Dendritic cell treated with granulocyte-macrophage colony-stimulating factor and Interleukin-4, amounts not matched to agents 40 ng/mL and 50 ng/mL, for 4 days (primary cell): ENCODE measurements at regions not wholly inside any gene's neighbourhood (a gene's known extent, or its start where the extent isn't known, plus 50 kb on each side); places are given as distances from the start of the nearest gene placed in this dataset.

Experiments used
- H3K27ac Mint-ChIP-seq: one replicate; pipeline ENCODE4 v1.8.0; 2022; ENCODE audit warnings: mild to moderate bottlenecking, mixed read lengths
- H3K27me3 Mint-ChIP-seq: one replicate; pipeline ENCODE4 v1.8.0; 2022; ENCODE audit warnings: mild to moderate bottlenecking, mixed read lengths
- H3K36me3 Mint-ChIP-seq: one replicate; pipeline ENCODE4 v1.8.0; 2022; ENCODE audit warnings: low read depth, mixed read lengths
- H3K4me1 Mint-ChIP-seq: one replicate; pipeline ENCODE4 v1.8.0; 2022; ENCODE audit warnings: low read depth, mixed read lengths
- H3K4me3 Mint-ChIP-seq: one replicate; pipeline ENCODE4 v1.8.0; 2022; ENCODE audit warnings: mild to moderate bottlenecking, moderate library complexity, mixed read lengths
- H3K9me3 Mint-ChIP-seq: one replicate; pipeline ENCODE4 v1.8.0; 2022; ENCODE audit warnings: mixed read lengths
- intact Hi-C: fragments of 100-400 bp; cut with micrococcal nuclease; formaldehyde crosslinking; loops from one replicate; pipeline ENCODE4 v1.15.0; 2022

DNA sequence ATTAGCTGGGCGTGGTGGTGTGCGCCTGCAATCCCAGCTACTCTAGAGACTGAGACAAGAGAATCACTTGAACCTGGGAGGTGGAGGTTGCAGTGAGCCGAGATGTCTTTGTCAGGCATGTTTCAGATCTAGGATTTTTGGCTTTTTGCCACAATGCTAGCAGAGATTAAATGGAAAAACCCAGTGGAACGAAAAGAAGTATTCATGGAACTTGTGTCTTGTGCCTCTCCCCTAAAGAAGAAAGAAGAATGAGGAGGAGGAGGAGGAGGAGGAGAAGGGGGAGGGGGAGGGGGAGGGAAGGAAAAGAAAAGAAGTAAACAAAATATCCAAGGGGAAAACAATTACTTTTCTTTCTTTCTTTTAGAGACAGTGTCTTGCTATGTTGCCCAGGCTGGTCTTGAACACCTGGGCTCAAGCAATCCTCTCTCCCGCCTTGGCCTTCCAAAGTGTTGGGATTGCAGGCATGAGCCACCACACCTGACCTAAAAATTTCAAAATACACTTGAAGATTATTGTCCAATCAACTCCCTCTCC lies 106.0 kb downstream of the ARRDC3 start:
- H3K36me3 Mint-ChIP-seq, result no peaks in the 10 kb centered on the region
- H3K4me3 Mint-ChIP-seq, result no peak overlapping the region
- H3K27me3 Mint-ChIP-seq, result peaks cover 1% of the 10 kb centered on the region
- no peak overlapping the region for H3K27ac Mint-ChIP-seq
- H3K4me1 Mint-ChIP-seq, result peaks cover 30% of the 10 kb centered on the region
- intact Hi-C loops, result no loop called here
- no peaks in the 10 kb centered on the region for H3K9me3 Mint-ChIP-seq

GRCh38 chr5:91272858-91273257 lies 110.3 kb downstream of the ARRDC3 start:
- peaks cover 1% of the 10 kb centered on the region for H3K27me3 Mint-ChIP-seq
- H3K27ac Mint-ChIP-seq, result peak overlapping the region; percentile 48
- peaks cover 7% of the 10 kb centered on the region for H3K4me1 Mint-ChIP-seq
- H3K4me3 Mint-ChIP-seq, result no peak overlapping the region
- intact Hi-C loops, result no loop called here
- no peaks in the 10 kb centered on the region for H3K36me3 Mint-ChIP-seq
- H3K9me3 Mint-ChIP-seq, result no peaks in the 10 kb centered on the region

- Mint-ChIP-seq H3K36me3 (no peaks in the 10 kb centered on the region), H3K4me1 (peaks cover 7% of the 10 kb centered on the region), H3K9me3 (no peaks in the 10 kb centered on the region), H3K27me3 (peaks cover 1% of the 10 kb centered on the region), H3K4me3 (no peak overlapping the region), H3K27ac (no peak overlapping the region)
- intact Hi-C loops, result no loop called here
Measured at GRCh38 chr5:91271999-91272398, 111.1 kb downstream of the ARRDC3 start.

DNA sequence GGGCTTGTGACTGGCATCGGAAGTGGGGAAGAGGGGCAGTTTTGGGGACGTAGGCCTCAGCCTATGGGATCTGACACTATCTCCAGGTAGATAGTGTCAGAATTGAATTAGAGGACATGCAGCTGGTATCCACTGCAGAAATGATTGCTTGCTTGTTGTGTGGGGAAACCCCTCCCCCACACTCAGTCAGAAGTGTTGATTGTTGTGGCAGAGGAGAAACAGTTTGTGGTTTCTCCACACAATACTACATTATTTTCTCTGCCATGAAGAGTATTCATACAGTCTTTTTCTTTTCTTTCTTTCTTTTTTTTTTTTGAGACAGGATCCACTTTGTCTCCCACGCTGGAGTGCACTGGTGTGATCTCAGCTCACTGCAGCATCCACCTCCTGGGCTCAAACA lies 113.9 kb downstream of the ARRDC3 start:
- intact Hi-C loops, result no loop called here
- no peaks in the 10 kb centered on the region for H3K27me3 Mint-ChIP-seq
- H3K9me3 Mint-ChIP-seq, result no peaks in the 10 kb centered on the region
- no peaks in the 10 kb centered on the region for H3K36me3 Mint-ChIP-seq
- no peak overlapping the region for H3K4me3 Mint-ChIP-seq
- no peak overlapping the region for H3K27ac Mint-ChIP-seq
- H3K4me1 Mint-ChIP-seq, result peaks cover 18% of the 10 kb centered on the region

- intact Hi-C loops, result no loop called here
- no peaks in the 10 kb centered on the region for H3K27me3 Mint-ChIP-seq
- no peaks in the 10 kb centered on the region for H3K36me3 Mint-ChIP-seq
- H3K4me1 Mint-ChIP-seq, result peaks cover 15% of the 10 kb centered on the region
- peaks cover 12% of the 10 kb centered on the region for H3K9me3 Mint-ChIP-seq
- no peak overlapping the region for H3K4me3 Mint-ChIP-seq
- H3K27ac Mint-ChIP-seq, result peak overlapping the region; percentile 45
Measured at GRCh38 chr5:91266184-91266705, 116.9 kb downstream of the ARRDC3 start.

DNA sequence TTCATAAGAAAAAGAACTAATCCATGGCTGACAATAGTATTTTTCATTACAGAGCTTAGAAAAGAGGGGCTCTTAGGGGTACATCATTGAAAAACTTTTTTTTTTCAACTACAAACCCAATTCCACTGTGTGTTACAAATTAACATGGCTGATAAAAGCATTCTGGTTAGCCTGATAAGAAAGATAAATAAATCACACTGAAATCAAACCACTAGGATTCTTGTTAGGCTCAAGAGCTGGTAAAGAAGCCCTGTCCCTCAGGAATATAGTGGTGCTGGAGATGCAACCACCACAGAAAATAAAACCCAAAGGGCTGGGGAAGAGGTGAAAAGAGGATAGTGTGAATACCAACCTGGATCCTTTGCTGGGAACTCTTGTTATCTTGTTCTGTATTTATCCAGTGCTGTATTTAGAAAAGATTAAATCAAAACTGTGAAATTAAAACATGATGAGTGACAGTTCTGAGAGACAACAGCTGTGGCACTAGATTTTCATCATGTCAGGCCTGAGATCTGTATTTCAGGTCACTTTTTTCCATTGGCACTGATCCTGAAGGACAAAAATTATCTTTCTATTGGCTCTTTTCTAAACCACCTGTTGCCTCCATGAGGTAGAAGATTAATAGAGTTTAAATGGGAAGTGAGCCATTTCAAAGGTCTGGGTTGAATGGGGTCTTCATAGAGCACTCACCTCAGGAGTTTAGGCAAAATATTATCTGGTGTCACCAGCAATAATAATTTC lies 118.6 kb downstream of the ARRDC3 start:
- peaks cover 12% of the 10 kb centered on the region for H3K9me3 Mint-ChIP-seq
- no peaks in the 10 kb centered on the region for H3K36me3 Mint-ChIP-seq
- H3K4me1 Mint-ChIP-seq, result peaks cover 15% of the 10 kb centered on the region
- no peaks in the 10 kb centered on the region for H3K27me3 Mint-ChIP-seq
- H3K27ac Mint-ChIP-seq, result no peak overlapping the region
- intact Hi-C loops, result no loop called here
- no peak overlapping the region for H3K4me3 Mint-ChIP-seq

DNA sequence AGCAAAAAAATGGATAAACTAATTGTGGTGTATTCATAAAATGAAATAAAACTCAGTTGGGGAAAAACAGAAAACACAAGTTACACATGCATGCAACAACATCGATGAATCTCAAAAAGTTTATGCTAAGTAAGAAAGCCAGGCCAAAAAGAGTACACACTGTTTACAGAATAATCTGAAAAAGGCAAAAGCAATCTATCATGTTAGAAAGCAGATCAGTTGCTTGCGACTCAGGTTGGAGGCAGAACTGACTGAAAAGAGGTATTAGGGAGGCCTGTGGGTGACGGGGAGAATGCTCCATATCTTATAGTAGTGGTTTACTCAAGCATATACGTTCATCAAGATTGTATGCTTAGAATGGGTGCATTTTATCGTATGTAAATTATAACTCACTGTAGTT lies 119.2 kb downstream of the ARRDC3 start:
- Mint-ChIP-seq H3K27ac (no peak overlapping the region), H3K27me3 (no peaks in the 10 kb centered on the region), H3K4me3 (no peak overlapping the region), H3K4me1 (peaks cover 15% of the 10 kb centered on the region), H3K36me3 (no peaks in the 10 kb centered on the region), H3K9me3 (peaks cover 12% of the 10 kb centered on the region)
- intact Hi-C loops, result no loop called here

DNA sequence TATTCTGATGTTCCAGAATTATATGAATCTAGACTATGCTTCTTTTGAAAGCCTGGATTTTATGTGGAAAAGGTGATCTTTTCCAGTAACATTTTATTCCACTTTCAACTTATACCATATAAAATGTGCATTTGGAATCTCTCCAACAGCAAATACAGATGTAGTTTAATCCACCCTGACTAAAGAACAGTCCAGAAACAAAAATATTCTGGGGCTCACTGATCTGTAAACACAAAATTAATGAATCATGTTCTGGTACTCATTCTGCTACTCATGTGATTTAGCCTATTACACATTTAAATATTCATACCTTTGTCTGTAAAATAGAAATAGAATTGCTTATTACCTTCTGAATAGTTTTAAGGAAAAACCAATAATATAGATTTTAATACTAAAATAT lies 125.8 kb downstream of the ARRDC3 start:
- H3K27me3 Mint-ChIP-seq, result no peaks in the 10 kb centered on the region
- no peak overlapping the region for H3K4me3 Mint-ChIP-seq
- H3K4me1 Mint-ChIP-seq, result peaks cover 5% of the 10 kb centered on the region
- intact Hi-C loops, result no loop called here
- H3K9me3 Mint-ChIP-seq, result no peaks in the 10 kb centered on the region
- no peak overlapping the region for H3K27ac Mint-ChIP-seq
- H3K36me3 Mint-ChIP-seq, result no peaks in the 10 kb centered on the region

DNA sequence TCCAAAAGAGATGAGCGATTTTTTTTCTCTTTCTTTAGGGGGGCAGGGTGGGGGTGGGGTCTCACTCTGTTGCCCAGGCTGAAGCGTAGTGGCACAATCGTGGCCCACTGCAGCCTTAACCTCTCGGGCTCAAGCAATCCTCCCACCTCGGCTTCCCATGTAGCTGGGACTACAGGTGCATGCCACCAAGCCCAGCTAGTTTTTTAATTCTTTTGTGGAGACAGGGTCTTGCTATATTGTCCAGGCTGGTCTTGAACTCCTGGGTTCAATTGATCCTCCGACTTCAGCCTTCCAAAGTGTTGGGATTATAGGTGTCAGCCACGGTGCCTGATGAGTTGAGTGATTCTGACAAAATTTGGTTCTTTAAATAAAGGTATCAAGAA lies 127.0 kb downstream of the ARRDC3 start:
- H3K4me1 Mint-ChIP-seq, result no peaks in the 10 kb centered on the region
- H3K27me3 Mint-ChIP-seq, result no peaks in the 10 kb centered on the region
- H3K27ac Mint-ChIP-seq, result no peak overlapping the region
- no peaks in the 10 kb centered on the region for H3K9me3 Mint-ChIP-seq
- intact Hi-C loops, result no loop called here
- no peak overlapping the region for H3K4me3 Mint-ChIP-seq
- no peaks in the 10 kb centered on the region for H3K36me3 Mint-ChIP-seq

DNA sequence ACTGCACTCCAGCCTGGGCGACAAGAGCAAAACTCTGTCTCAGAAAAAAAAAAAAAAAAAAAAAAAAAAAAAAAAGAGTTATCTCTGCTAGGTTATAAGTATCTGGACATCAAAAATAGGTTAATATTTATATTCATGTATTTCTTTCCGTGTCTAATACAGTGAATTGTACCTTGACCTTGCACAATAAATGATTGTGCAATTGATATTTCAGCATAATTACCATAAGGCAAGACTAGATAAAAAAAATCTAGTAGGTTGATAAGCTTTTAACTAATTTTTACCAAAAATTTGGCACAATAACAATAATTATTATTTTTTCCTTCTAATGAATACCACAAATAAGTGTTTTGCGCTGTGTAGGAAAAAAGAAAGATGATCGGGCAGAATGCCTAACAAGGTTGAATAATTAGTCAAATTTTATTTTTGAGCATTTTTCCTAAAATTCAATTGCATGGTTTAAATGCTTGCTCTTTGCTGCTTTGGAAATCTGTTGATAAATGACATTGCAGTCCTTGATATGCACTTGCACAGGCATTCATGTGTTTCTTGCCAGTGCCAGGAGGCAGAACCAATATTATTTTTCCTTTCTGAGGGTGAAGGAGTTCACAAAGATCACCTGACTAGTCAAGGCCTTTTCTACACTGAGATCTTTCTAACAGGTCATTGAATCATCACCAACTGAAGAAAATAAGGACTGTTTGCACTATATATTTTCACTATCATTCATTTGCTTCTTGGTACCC lies 127.5 kb downstream of the ARRDC3 start:
- Mint-ChIP-seq H3K27me3 (no peaks in the 10 kb centered on the region), H3K36me3 (no peaks in the 10 kb centered on the region), H3K4me1 (no peaks in the 10 kb centered on the region), H3K27ac (no peak overlapping the region), H3K4me3 (no peak overlapping the region), H3K9me3 (peaks cover under 1% of the 10 kb centered on the region)
- intact Hi-C loops, result no loop called here

GRCh38 chr5:91252916-91253315 lies 130.2 kb downstream of the ARRDC3 start:
- H3K4me3 Mint-ChIP-seq, result no peak overlapping the region
- H3K9me3 Mint-ChIP-seq, result peaks cover 11% of the 10 kb centered on the region
- intact Hi-C loops, result no loop called here
- no peaks in the 10 kb centered on the region for H3K27me3 Mint-ChIP-seq
- no peak overlapping the region for H3K27ac Mint-ChIP-seq
- H3K4me1 Mint-ChIP-seq, result peaks cover 6% of the 10 kb centered on the region
- H3K36me3 Mint-ChIP-seq, result no peaks in the 10 kb centered on the region

- H3K4me1 Mint-ChIP-seq, result peaks cover 6% of the 10 kb centered on the region
- H3K4me3 Mint-ChIP-seq, result no peak overlapping the region
- intact Hi-C loops, result no loop called here
- no peaks in the 10 kb centered on the region for H3K27me3 Mint-ChIP-seq
- peaks cover 24% of the 10 kb centered on the region for H3K9me3 Mint-ChIP-seq
- H3K36me3 Mint-ChIP-seq, result peaks cover 6% of the 10 kb centered on the region
- no peak overlapping the region for H3K27ac Mint-ChIP-seq
Measured at GRCh38 chr5:91245871-91246270, 137.2 kb downstream of the ARRDC3 start.

GRCh38 chr5:91245074-91245452 lies 138.1 kb downstream of the ARRDC3 start:
- no peak overlapping the region for H3K4me3 Mint-ChIP-seq
- H3K9me3 Mint-ChIP-seq, result peaks cover 19% of the 10 kb centered on the region
- H3K27ac Mint-ChIP-seq, result no peak overlapping the region
- peaks cover 6% of the 10 kb centered on the region for H3K4me1 Mint-ChIP-seq
- intact Hi-C loops, result no loop called here
- H3K27me3 Mint-ChIP-seq, result no peaks in the 10 kb centered on the region
- H3K36me3 Mint-ChIP-seq, result peaks cover 6% of the 10 kb centered on the region

DNA sequence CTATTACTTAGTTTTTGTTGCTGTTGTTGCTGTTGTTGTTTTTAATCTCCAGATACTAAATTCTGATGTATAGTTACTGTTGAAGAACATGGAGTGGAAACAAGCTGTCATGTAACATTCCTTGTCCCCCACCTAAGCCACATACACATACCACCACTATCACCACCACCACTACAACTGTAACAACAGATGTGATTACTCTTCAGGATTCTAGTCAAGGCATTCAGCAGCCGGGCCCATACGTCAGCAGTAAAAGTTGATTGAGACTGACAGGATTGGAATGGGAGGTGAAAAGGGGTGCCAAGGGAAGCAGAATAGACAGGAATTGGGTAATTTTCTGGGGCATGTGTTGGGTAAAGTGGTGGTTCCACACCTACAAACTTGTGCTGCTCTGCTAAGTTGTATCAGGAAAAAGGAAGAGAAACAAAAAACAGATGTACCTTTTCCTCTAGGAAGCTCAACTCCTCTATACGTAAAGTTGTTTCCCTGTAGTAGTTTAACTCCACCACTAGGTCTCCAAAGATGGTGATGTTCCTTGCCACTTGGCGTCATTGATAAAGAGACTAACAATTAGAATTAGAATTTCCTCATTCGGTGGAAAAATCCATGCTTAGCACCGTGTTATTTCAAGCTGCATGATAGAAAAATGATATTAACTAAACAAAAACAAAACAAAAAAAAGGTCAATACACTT lies 138.6 kb downstream of the ARRDC3 start:
- no peak overlapping the region for H3K27ac Mint-ChIP-seq
- peaks cover 6% of the 10 kb centered on the region for H3K36me3 Mint-ChIP-seq
- intact Hi-C loops, result no loop called here

More for the DNA sequence above, 138.6 kb downstream of the ARRDC3 start:
- peaks cover 6% of the 10 kb centered on the region for H3K4me1 Mint-ChIP-seq
- H3K27me3 Mint-ChIP-seq, result no peaks in the 10 kb centered on the region
- no peak overlapping the region for H3K4me3 Mint-ChIP-seq
- peaks cover 13% of the 10 kb centered on the region for H3K9me3 Mint-ChIP-seq
